Stimulated activated effector memory CD8-positive, alpha-beta T cell treated with anti-CD3 and anti-CD28 coated beads, Interleukin-12 subunit alpha, Interleukin-12 subunit beta, amount 100 ng/mL, for 72 hours (primary cell): ENCODE measurements at regions not wholly inside any gene's neighbourhood (a gene's known extent, or its start where the extent isn't known, plus 50 kb on each side); places are given as distances from the start of the nearest gene placed in this dataset.

Experiments used
- ATAC-seq: fragments of 150-1000 bp; cut with Tn5 transposase; 2 replicates; pipeline ENCODE4 v1.10.0; 2021
- DNase-seq, 2 donors: peaks; one replicate each; pipeline ENCODE4 v3.0.0; 2021 to 2022; ENCODE audit warnings: low spot score in 2 of 2
- H3K27ac Mint-ChIP-seq: one replicate; pipeline ENCODE4 v1.8.0; 2022; ENCODE audit warnings: mild to moderate bottlenecking, mixed read lengths
- H3K36me3 Mint-ChIP-seq: one replicate; pipeline ENCODE4 v1.8.0; 2022; ENCODE audit warnings: mild to moderate bottlenecking, mixed read lengths
- H3K4me1 Mint-ChIP-seq: one replicate; pipeline ENCODE4 v1.8.0; 2022; ENCODE audit warnings: mixed read lengths
- H3K4me3 Mint-ChIP-seq: one replicate; pipeline ENCODE4 v1.8.0; 2022; ENCODE audit warnings: mild to moderate bottlenecking, mixed read lengths
- H3K9me3 Mint-ChIP-seq: one replicate; pipeline ENCODE4 v1.8.0; 2022; ENCODE audit warnings: mixed read lengths

DNA sequence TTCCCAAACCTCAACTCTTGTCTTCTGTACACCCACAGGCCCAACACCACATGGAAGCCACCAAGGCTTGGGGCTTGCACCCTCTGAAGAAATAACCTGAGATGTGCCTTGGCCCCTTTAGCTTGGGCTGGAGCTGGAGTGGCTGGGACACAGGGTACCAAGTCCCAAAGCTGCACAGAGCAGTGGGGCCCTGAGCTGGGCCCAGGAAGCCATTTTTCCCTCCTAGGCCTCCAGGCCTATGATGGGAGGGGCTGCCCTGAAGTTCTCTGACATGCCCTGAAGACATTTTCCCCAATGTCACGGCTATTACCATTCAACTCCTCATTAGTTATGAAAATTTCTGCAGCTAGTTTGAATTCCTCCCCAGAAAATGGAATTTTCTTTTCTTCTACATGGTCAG, 163.2 kb upstream of the ARID1B start:
- no peaks in the 10 kb centered on the region for H3K36me3 Mint-ChIP-seq
- DNase-seq = no peak
- no peak overlapping the region for H3K27ac Mint-ChIP-seq
- no peaks in the 10 kb centered on the region for H3K4me1 Mint-ChIP-seq
- no peak overlapping the region for H3K4me3 Mint-ChIP-seq
- no peak for ATAC-seq
- peaks cover 14% of the 10 kb centered on the region for H3K9me3 Mint-ChIP-seq

DNA sequence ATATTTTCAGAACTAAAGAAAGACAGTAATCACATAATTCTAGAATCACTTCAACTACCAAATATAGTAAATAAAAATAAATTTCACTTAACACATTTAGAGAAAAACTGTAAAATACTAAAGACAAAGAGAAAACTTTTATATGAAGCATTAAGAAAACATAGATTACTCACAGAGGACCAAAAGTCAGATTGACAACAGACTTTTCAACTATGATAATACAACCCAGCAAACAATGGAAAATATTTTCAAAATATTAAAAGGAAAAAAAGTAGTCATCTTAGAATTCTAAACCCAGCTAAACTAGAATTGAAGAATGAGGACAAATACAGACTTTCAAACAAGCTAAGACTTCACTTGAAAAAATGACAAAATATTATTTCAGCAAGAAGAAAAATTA, 164.8 kb upstream of the ARID1B start:
- H3K9me3 Mint-ChIP-seq = peaks cover 14% of the 10 kb centered on the region

DNA sequence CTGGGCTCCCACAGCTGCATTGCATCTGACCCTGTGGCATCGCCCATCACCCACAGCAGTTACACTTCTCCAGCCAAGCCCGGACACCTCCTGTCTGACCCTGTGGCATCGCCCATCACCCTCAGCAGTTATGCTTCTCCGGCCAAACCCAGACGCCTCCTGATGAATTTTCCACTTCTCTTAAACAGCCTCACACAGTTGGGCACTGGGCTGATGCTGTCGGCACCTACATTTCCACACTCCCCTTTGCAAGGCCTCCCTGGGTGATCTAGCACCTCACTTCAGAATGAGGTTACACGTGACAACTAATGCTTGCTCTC, 175.2 kb upstream of the ARID1B start:
- H3K36me3 Mint-ChIP-seq = no peaks in the 10 kb centered on the region
- DNase-seq = no peak
- peaks cover 6% of the 10 kb centered on the region for H3K4me1 Mint-ChIP-seq
- H3K9me3 Mint-ChIP-seq = peaks cover 2% of the 10 kb centered on the region
- H3K4me3 Mint-ChIP-seq = no peak overlapping the region
- H3K27ac Mint-ChIP-seq = no peak overlapping the region
- no peak for ATAC-seq

More for the DNA sequence above, 164.8 kb upstream of the ARID1B start:
- no peak for DNase-seq
- Mint-ChIP-seq H3K27ac (no peak overlapping the region), H3K4me3 (no peak overlapping the region), H3K36me3 (no peaks in the 10 kb centered on the region), H3K4me1 (no peaks in the 10 kb centered on the region)
- no peak for ATAC-seq

DNA sequence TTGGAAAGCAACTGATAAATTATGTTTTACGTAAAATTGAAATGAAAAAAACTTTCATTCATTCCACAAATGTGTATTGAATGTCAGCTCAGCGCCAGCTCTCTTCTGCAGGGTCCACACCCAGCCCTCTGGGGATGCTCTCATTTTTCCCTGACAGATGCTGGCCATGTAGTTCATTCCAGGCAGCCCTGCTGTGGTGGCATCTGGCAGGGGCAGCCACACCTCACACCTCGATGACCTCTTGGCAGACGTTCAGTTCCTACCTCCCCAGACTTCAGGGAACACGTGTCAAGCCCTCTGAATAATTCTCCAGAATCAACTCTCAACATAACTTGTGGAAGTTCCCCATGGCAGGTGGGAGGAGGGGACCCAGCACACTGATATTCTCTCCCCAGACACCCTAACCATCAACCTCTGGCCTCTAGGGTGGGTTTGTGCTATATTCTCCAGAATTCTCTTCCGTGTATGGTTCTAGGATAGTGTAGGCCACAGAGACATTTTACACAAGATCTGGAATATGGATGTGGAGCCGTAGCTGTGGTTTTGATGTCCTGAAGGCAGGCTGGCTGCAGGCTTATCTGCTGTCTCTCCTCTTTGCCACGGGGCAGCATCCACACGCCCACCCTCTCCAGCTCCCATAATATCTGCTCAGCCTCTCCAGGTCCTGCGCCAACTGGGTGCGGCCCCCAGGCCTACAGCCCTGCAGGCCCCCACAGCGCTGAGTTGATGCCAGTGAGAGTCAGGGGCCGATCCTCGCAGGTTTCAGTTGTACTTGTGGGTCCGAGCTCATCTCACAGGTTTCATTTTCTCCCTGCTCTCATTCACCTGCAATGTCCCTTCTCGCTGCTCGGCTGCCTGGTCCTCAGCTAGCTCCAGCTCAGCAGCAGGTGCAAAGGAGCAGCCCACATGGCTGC, 175.8 kb upstream of the ARID1B start:
- ATAC-seq (no peak), DNase-seq (no peak)
- no peak overlapping the region for H3K27ac Mint-ChIP-seq
- no peaks in the 10 kb centered on the region for H3K36me3 Mint-ChIP-seq
- H3K4me1 Mint-ChIP-seq = peaks cover 6% of the 10 kb centered on the region
- H3K4me3 Mint-ChIP-seq = no peak overlapping the region
- H3K9me3 Mint-ChIP-seq = peaks cover 2% of the 10 kb centered on the region

DNA sequence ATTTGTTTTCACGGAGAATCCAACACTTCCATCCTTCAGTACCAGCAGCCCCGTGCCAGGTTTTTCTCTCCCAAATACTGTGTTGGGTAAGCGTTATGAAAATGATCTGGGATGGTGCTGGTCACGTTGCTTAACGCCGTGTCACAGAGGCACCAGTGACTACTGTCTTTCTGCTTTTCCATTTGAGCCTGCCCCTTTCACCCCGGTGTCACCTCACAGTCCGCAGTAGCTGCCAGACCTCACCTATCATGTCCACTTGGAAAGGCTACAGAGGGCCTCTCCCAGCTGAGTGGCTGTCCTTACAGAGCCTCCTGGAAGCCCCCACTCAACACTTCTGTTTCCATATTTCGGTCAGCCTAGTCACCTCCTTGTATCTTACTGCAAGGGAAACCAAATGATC, 176.5 kb upstream of the ARID1B start:
- Mint-ChIP-seq H3K27ac (no peak overlapping the region), H3K4me3 (no peak overlapping the region), H3K4me1 (peaks cover 6% of the 10 kb centered on the region)

GRCh38 chr6:156599978-156600590, 177.1 kb upstream of the ARID1B start:
- Mint-ChIP-seq H3K27ac (no peak overlapping the region), H3K4me1 (peaks cover 6% of the 10 kb centered on the region), H3K36me3 (no peaks in the 10 kb centered on the region), H3K9me3 (no peaks in the 10 kb centered on the region), H3K4me3 (no peak overlapping the region)
- DNase-seq (no peak), ATAC-seq (no peak)

More for the DNA sequence above, 176.5 kb upstream of the ARID1B start:
- ATAC-seq (no peak), DNase-seq (no peak)
- Mint-ChIP-seq H3K9me3 (no peaks in the 10 kb centered on the region), H3K36me3 (no peaks in the 10 kb centered on the region)

- H3K36me3 Mint-ChIP-seq = no peaks in the 10 kb centered on the region
- H3K27ac Mint-ChIP-seq = no peak overlapping the region
- no peak overlapping the region for H3K4me3 Mint-ChIP-seq
- no peak for ATAC-seq
- H3K9me3 Mint-ChIP-seq = no peaks in the 10 kb centered on the region
- H3K4me1 Mint-ChIP-seq = peaks cover 6% of the 10 kb centered on the region
- DNase-seq = no peak
These were observed 177.8 kb upstream of the ARID1B start for GRCh38 chr6:156599366-156599765.

DNA sequence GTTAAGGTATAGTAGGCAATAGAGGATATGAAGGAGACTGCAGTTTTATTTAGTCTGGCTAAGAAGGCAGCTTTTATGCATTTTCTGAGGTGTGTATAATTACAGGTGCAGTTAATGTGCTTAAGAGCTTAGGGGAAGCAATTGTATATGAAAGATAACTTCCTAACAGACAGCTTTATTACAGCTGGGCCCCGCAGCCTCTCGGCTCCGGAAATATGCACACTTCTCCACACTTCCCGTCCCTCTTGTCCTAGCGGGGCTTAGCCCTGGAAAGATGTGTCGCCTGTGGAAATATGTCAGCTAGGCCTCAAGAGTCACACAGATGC, 178.4 kb upstream of the ARID1B start:
- Mint-ChIP-seq H3K36me3 (no peaks in the 10 kb centered on the region), H3K4me3 (no peak overlapping the region), H3K27ac (no peak overlapping the region)

GRCh38 chr6:156598071-156598854, 178.9 kb upstream of the ARID1B start:
- DNase-seq (no peak), ATAC-seq (no peak)
- Mint-ChIP-seq H3K9me3 (no peaks in the 10 kb centered on the region), H3K36me3 (no peaks in the 10 kb centered on the region), H3K4me1 (peaks cover 6% of the 10 kb centered on the region), H3K4me3 (no peak overlapping the region), H3K27ac (no peak overlapping the region)

More for the DNA sequence above, 178.4 kb upstream of the ARID1B start:
- no peak for DNase-seq
- no peak for ATAC-seq
- Mint-ChIP-seq H3K4me1 (peaks cover 6% of the 10 kb centered on the region), H3K9me3 (no peaks in the 10 kb centered on the region)

DNA sequence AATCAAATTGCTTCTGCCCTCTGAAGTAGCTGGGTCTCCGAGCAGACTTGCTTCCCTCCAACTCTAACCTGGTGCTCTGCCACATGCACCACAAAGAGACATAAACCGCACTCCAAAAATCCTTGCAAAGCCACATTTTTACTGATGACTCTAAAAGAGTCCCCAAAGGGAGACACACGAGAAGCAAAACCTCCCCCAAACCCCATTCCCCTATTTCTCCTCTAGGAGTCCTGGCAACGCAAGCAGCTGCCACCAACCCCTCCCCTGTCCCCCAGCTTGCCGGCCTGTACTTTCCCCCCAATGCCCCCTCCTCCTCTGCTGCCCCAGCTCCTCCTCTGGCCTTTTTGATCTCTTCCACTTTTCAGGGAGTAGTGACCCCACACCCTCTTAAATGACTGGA, 180.1 kb upstream of the ARID1B start:
- DNase-seq (no peak), ATAC-seq (no peak)
- H3K9me3 Mint-ChIP-seq = no peaks in the 10 kb centered on the region
- no peaks in the 10 kb centered on the region for H3K36me3 Mint-ChIP-seq
- H3K4me1 Mint-ChIP-seq = peaks cover 6% of the 10 kb centered on the region
- no peak overlapping the region for H3K4me3 Mint-ChIP-seq
- no peak overlapping the region for H3K27ac Mint-ChIP-seq

- H3K4me3 Mint-ChIP-seq = no peak overlapping the region
- no peaks in the 10 kb centered on the region for H3K36me3 Mint-ChIP-seq
- no peaks in the 10 kb centered on the region for H3K9me3 Mint-ChIP-seq
- ATAC-seq (no peak), DNase-seq (no peak)
- peaks cover 6% of the 10 kb centered on the region for H3K4me1 Mint-ChIP-seq
- H3K27ac Mint-ChIP-seq = no peak overlapping the region
These were observed 181.7 kb upstream of the ARID1B start for GRCh38 chr6:156595476-156595875.

- Mint-ChIP-seq H3K4me1 (no peaks in the 10 kb centered on the region), H3K4me3 (no peak overlapping the region), H3K9me3 (no peaks in the 10 kb centered on the region), H3K36me3 (no peaks in the 10 kb centered on the region), H3K27ac (no peak overlapping the region)
- ATAC-seq (no peak), DNase-seq (no peak)
These were observed 183.3 kb upstream of the ARID1B start for GRCh38 chr6:156593893-156594292.

GRCh38 chr6:156593127-156593526, 184.1 kb upstream of the ARID1B start:
- no peak overlapping the region for H3K4me3 Mint-ChIP-seq
- no peaks in the 10 kb centered on the region for H3K4me1 Mint-ChIP-seq
- no peak overlapping the region for H3K27ac Mint-ChIP-seq
- DNase-seq = no peak
- H3K9me3 Mint-ChIP-seq = no peaks in the 10 kb centered on the region
- no peaks in the 10 kb centered on the region for H3K36me3 Mint-ChIP-seq
- ATAC-seq = no peak

GRCh38 chr6:156590482-156590881, 186.7 kb upstream of the ARID1B start:
- Mint-ChIP-seq H3K36me3 (no peaks in the 10 kb centered on the region), H3K27ac (no peak overlapping the region), H3K4me1 (no peaks in the 10 kb centered on the region), H3K4me3 (no peak overlapping the region), H3K9me3 (no peaks in the 10 kb centered on the region)
- ATAC-seq = no peak
- DNase-seq = no peak

DNA sequence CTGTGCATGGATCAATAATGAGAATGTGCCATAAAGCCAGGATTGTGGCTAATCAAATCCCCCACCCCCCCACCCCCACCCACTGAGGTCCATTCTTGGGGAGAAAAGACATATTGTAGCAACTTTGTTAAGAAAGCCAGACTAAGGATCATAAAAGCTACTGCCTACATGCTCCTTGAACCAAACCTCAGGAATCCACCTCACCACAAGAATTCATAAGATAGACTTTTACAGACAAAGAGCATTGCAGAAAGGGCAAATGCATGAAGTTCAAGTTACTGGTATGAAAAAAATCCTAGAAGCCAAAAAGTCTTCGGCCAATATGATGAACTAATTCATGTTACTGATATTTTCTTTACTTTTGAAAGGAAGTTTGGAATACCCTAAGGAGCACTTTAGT, 187.9 kb upstream of the ARID1B start:
- Mint-ChIP-seq H3K36me3 (no peaks in the 10 kb centered on the region), H3K4me3 (no peak overlapping the region), H3K27ac (no peak overlapping the region), H3K4me1 (no peaks in the 10 kb centered on the region), H3K9me3 (no peaks in the 10 kb centered on the region)
- no peak for DNase-seq
- no peak for ATAC-seq
